Endothelial cell (in vitro differentiated cells): ENCODE measurements at regions not wholly inside any gene's neighbourhood (a gene's known extent, or its start where the extent isn't known, plus 50 kb on each side); places are given as distances from the start of the nearest gene placed in this dataset.

Source experiments
- DNase-seq: peaks from one replicate; pipeline ENCODE4 v3.0.0; 2021; ENCODE audit warnings: low spot score
- H3K27ac Mint-ChIP-seq: one replicate; pipeline ENCODE4 v1.8.0; 2021; ENCODE audit warnings: mixed read lengths, inconsistent platforms; ENCODE audit not compliant: unreplicated experiment
- H3K27me3 Mint-ChIP-seq: one replicate; pipeline ENCODE4 v1.8.0; 2021; ENCODE audit warnings: mild to moderate bottlenecking, moderate library complexity, mixed read lengths, inconsistent platforms; ENCODE audit not compliant: unreplicated experiment
- H3K36me3 Mint-ChIP-seq: one replicate; pipeline ENCODE4 v1.8.0; 2021; ENCODE audit warnings: mild to moderate bottlenecking, low read depth, mixed read lengths, inconsistent platforms; ENCODE audit not compliant: unreplicated experiment
- H3K4me1 Mint-ChIP-seq: one replicate; pipeline ENCODE4 v1.8.0; 2021; ENCODE audit warnings: mild to moderate bottlenecking, mixed read lengths, inconsistent platforms; ENCODE audit not compliant: unreplicated experiment
- H3K4me3 Mint-ChIP-seq: one replicate; pipeline ENCODE4 v1.8.0; 2021; ENCODE audit warnings: mild to moderate bottlenecking, mixed read lengths, inconsistent platforms; ENCODE audit not compliant: unreplicated experiment
- H3K9me3 Mint-ChIP-seq: one replicate; pipeline ENCODE4 v1.8.0; 2021; ENCODE audit warnings: mixed read lengths, inconsistent platforms; ENCODE audit not compliant: unreplicated experiment
- TF ChIP-seq, protein P1 (sequence below): fragments of 200-600 bp; sonication (generic); IDR thresholded peaks from one replicate; pipeline ENCODE4 v1.5.0; 2021; ENCODE audit warnings: antibody characterized with exemption; ENCODE audit not compliant: unreplicated experiment

DNA sequence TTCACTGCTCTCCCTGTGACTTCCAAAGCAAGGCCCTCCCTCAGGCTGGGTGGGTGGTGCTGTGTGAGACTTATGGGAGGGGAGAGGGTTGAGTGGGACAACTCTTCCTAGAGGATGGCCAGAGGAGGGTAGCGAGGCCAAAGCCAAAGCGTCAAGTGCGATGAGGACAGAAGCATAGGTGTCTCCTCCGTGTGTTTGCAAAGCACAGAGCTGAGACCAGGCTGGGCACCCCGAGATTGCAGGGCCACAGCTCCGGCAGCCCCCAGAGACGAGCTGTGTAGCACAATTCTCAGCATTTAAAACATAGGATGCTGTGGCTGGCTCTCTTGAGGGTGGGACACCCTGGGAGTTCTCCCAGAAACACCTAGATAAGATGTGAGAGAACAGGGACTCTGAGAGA lies 1374.5 kb downstream of the BRD1 start:
- Mint-ChIP-seq H3K27me3 (peaks cover 8% of the 10 kb centered on the region), H3K27ac (no peak overlapping the region), H3K4me1 (no peaks in the 10 kb centered on the region), H3K9me3 (no peaks in the 10 kb centered on the region), H3K4me3 (no peak overlapping the region), H3K36me3 (no peaks in the 10 kb centered on the region)
- TF ChIP-seq, protein P1, sequence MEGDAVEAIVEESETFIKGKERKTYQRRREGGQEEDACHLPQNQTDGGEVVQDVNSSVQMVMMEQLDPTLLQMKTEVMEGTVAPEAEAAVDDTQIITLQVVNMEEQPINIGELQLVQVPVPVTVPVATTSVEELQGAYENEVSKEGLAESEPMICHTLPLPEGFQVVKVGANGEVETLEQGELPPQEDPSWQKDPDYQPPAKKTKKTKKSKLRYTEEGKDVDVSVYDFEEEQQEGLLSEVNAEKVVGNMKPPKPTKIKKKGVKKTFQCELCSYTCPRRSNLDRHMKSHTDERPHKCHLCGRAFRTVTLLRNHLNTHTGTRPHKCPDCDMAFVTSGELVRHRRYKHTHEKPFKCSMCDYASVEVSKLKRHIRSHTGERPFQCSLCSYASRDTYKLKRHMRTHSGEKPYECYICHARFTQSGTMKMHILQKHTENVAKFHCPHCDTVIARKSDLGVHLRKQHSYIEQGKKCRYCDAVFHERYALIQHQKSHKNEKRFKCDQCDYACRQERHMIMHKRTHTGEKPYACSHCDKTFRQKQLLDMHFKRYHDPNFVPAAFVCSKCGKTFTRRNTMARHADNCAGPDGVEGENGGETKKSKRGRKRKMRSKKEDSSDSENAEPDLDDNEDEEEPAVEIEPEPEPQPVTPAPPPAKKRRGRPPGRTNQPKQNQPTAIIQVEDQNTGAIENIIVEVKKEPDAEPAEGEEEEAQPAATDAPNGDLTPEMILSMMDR: no peak
- DNase-seq: no peak

DNA sequence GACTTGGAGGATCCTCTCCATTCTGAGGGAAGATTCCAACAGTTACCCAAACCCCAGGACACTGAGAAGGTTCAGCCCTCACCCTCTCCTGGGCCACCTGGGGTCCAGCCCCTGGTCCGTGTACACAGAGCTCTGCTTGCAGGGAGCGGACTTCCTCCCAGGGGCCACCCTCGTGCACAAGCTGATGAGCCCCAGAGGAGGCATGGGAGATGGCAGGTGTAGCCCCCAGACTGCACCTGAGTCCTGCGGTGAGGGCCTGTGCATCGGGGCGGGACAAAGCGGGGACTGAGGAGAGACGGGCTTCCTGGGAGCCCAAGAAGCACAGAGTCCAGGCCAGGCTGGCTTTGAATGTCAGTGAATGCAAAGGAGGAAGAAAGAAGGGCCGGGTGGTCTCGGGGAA lies 1374.9 kb downstream of the BRD1 start:
- H3K36me3 Mint-ChIP-seq: no peaks in the 10 kb centered on the region
- no peak overlapping the region for H3K27ac Mint-ChIP-seq
- DNase-seq: no peak
- TF ChIP-seq, protein P1: no peak
- no peaks in the 10 kb centered on the region for H3K9me3 Mint-ChIP-seq
- H3K4me3 Mint-ChIP-seq: no peak overlapping the region
- no peaks in the 10 kb centered on the region for H3K4me1 Mint-ChIP-seq
- peaks cover 7% of the 10 kb centered on the region for H3K27me3 Mint-ChIP-seq

DNA sequence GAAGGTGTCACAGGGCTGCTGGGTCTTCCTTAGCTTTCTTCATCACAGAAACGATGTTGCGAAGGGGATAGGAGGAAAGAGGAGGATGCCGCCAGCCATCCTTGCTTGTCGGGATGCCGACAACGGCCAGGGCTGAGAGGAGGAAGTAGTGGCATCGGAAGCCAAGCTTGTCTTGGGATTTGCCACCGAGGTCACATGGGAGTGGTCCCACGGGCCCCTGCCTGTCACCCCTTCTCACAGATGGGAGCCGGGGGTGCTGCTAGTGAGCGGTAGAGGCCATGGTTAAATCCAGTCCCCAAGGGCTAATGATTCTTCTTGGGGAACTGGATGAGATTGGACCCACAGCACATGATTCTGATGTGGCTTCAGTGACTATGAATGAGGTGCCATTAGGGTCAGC lies 1375.8 kb downstream of the BRD1 start:
- Mint-ChIP-seq H3K27ac (no peak overlapping the region), H3K36me3 (no peaks in the 10 kb centered on the region), H3K27me3 (peaks cover 5% of the 10 kb centered on the region), H3K4me3 (no peak overlapping the region), H3K9me3 (no peaks in the 10 kb centered on the region), H3K4me1 (no peaks in the 10 kb centered on the region)
- TF ChIP-seq, protein P1: no peak
- DNase-seq: no peak

DNA sequence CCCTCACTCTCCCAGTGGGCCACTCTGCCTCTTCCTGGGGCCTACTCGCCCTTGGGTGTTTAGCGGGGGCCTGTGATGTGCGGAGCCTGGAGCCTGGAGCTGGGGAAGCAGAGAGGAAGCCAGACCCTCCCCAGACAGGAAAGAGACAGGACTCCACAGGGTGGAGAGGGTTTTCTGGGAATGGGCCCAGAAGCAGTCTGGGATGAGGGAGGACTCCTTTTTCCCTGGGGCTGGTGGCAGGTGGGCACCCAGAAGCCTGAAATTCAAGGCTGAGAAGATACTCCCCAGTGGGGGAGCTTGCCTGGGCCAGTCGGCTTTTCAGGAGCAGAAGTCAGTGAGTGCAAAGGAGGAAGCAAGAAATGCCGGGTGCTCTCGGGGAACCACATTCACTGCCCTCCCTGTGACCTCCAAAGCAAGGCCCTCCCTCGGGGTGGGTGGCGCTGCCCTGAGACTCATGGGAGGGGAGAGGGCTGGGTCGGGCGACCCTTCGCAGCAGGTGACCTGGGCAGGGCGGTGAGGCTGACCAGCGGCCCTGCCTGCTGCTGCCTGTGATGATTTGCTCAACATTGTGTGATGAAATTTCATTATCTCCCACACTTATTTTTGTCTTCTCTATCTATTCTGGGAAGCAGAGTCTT lies 1377.4 kb downstream of the BRD1 start:
- no peak for DNase-seq
- H3K4me3 Mint-ChIP-seq: no peak overlapping the region
- TF ChIP-seq, protein P1: no peak
- H3K9me3 Mint-ChIP-seq: no peaks in the 10 kb centered on the region
- H3K36me3 Mint-ChIP-seq: no peaks in the 10 kb centered on the region
- H3K4me1 Mint-ChIP-seq: no peaks in the 10 kb centered on the region
- H3K27ac Mint-ChIP-seq: no peak overlapping the region
- H3K27me3 Mint-ChIP-seq: peaks cover 5% of the 10 kb centered on the region

DNA sequence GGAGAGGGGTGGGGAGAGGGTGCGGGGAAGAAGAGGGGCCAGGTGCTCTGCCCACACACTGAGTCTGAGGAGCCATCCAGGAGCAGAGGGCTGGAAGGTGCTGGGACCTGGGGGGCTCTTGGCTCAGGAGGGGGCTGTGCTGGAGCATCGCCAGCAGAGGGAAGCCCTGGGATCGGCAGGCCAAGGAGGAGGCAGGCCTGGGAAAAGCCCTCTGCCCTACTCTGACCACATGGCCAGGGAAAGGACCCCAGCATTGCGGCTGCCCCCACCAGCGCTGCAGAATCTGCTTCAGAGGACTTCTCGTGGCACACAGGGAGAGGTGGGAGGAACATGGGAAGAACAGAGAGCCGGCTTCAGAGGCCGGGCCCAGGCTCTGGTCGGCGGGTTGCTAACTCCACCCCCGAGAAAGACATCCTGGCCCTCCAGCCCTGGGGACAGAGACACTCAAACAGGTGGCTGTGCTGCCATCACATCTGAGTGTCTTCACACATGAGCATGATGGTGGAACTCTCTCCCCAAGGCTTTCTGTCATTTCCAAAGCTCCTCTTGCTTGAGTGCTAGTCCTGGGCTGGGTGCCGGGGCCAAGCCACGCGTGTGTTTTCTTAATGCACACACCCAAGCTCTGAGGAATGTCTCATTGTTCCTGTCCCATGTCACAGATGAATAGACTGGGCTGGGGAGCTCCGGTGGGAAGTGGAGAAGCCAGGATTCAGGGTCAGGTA lies 1378.0 kb downstream of the BRD1 start:
- Mint-ChIP-seq H3K9me3 (no peaks in the 10 kb centered on the region), H3K4me1 (no peaks in the 10 kb centered on the region), H3K36me3 (no peaks in the 10 kb centered on the region), H3K27me3 (peaks cover 5% of the 10 kb centered on the region), H3K4me3 (no peak overlapping the region), H3K27ac (no peak overlapping the region)
- TF ChIP-seq, protein P1: no peak
- no peak for DNase-seq
